GM19239 (cell line): ENCODE measurements at regions not wholly inside any gene's neighbourhood (a gene's known extent, or its start where the extent isn't known, plus 50 kb on each side); places are given as distances from the start of the nearest gene placed in this dataset.
"Not testable (repeated sequence)": the region's sequence is repeated elsewhere in the genome, so short reads cannot be mapped to it uniquely, and the experiment has no call there.

Source experiments
- DNase-seq: peaks from one replicate; pipeline ENCODE4 v3.0.0; 2011; ENCODE audit warnings: low spot score; ENCODE audit not compliant: insufficient read length
- FAIRE-seq: peaks from 2 replicates; lab custom pipeline; 2011; peaks lifted over from hg19 to GRCh38; lab: Jason Lieb, UNC

GRCh38 chr10:2026936-2027335 lies 289.6 kb upstream of the ADARB2 start:
- FAIRE-seq = no peak
- no peak for DNase-seq

GRCh38 chr10:2024750-2025149 lies 287.4 kb upstream of the ADARB2 start:
- FAIRE-seq, DNase-seq: not testable (repeated sequence)

DNA sequence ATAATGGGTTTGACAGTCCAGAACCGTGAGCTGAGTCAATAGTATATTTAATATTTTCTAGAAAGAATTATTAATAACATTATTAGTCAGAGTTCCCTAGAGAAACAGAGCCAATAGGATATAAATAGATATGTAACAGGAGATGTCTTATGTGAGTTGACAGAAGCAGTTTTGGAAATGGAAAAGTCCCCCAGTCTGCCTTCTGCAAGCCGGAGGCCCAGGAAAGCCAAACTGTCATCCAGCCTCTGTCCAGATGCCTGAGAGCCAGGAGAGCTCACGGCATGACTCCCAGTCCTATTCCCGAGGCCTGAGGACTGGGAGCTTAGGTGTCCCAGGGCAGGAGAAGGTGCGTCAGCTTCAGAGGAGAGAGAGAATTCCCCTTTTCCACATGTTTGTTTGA lies 286.4 kb upstream of the ADARB2 start:
- no peak for FAIRE-seq
- no peak for DNase-seq

- FAIRE-seq = no peak
- DNase-seq = no peak
These were observed 285.1 kb upstream of the ADARB2 start for GRCh38 chr10:2022401-2022800.

- FAIRE-seq (no peak), DNase-seq (no peak)
These were observed 283.5 kb upstream of the ADARB2 start for GRCh38 chr10:2020836-2021235.

GRCh38 chr10:2019803-2020202 lies 282.5 kb upstream of the ADARB2 start:
- DNase-seq = no peak
- no peak for FAIRE-seq

- DNase-seq (no peak), FAIRE-seq (no peak)
These were observed 282.0 kb upstream of the ADARB2 start for GRCh38 chr10:2019281-2019680.

DNA sequence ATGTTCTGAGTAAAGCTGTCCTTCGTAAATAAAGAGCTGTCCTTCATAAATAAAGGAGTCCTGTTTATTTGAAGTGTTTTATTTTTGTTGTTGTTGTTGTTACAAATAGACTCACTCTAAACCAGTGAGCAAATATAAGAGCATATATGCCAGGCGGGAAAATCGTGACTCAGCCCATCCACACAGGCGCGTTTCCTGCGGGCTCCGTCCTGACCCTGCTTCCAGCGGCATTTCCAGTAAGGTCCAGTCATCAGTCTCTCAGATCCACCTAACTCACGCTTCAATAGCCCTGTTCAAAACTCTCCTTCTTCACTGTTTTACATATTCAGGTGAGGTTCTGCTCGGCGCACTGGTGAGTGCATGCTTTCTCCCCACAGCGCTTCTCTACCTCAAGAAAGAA lies 277.2 kb upstream of the ADARB2 start:
- FAIRE-seq (no peak), DNase-seq (no peak)

GRCh38 chr10:2012209-2012608 lies 274.9 kb upstream of the ADARB2 start:
- FAIRE-seq (no peak), DNase-seq (no peak)

DNA sequence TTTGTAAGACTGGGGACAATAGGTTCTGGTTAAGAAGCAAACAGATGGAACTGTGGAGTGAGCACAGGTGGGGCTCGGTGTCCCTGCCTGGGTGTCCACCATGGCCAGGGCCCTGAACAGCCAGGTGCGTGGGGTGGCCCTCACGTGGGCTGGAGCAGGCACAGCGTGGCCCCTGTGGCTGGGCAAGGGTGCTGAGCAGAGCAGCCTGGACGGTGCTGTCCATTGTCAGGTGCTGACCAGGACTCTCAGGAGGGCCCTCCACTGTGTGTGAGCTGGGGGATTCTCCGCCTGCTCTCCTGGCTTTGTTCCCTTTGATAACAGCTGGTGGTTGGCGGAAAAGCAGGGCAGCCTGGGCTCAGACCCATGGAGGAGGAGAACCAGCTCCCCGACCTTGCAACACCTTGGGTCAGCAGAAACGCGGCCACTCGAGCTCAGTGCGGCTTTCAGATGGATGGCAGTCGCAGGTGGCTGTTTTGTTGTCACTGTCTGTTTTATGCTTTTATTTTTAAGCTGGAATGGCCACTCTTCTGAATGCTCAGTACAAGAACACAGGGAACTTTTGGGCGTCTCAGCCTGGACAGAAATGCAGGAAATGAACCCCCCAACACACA lies 273.9 kb upstream of the ADARB2 start:
- FAIRE-seq (no peak), DNase-seq (no peak)

- DNase-seq = no peak
These were observed 268.2 kb upstream of the ADARB2 start for GRCh38 chr10:2005546-2005945.

GRCh38 chr10:1992930-1993329 lies 255.6 kb upstream of the ADARB2 start:
- DNase-seq = no peak
- no peak for FAIRE-seq

More at GRCh38 chr10:2005546-2005945, 268.2 kb upstream of the ADARB2 start:
- FAIRE-seq = no peak

GRCh38 chr10:1989090-1989489 lies 251.8 kb upstream of the ADARB2 start:
- no peak for FAIRE-seq
- no peak for DNase-seq

GRCh38 chr10:1981976-1982375 lies 244.7 kb upstream of the ADARB2 start:
- FAIRE-seq (no peak), DNase-seq (no peak)

- DNase-seq (no peak), FAIRE-seq (no peak)
These were observed 243.1 kb upstream of the ADARB2 start for GRCh38 chr10:1980459-1980858.

GRCh38 chr10:1978584-1978983 lies 241.3 kb upstream of the ADARB2 start:
- DNase-seq (no peak), FAIRE-seq (no peak)

GRCh38 chr10:1977461-1977860 lies 240.1 kb upstream of the ADARB2 start:
- DNase-seq (no peak), FAIRE-seq (no peak)

GRCh38 chr10:1972406-1972805 lies 235.1 kb upstream of the ADARB2 start:
- FAIRE-seq (no peak), DNase-seq (no peak)

- FAIRE-seq (no peak), DNase-seq (no peak)
These were observed 231.1 kb upstream of the ADARB2 start for GRCh38 chr10:1968257-1969033.

GRCh38 chr10:1966712-1967376 lies 229.5 kb upstream of the ADARB2 start:
- DNase-seq = no peak
- FAIRE-seq = no peak

- DNase-seq (no peak), FAIRE-seq (no peak)
These were observed 227.2 kb upstream of the ADARB2 start for GRCh38 chr10:1964476-1964875.
